Caki2 (cell line): ENCODE measurements at regions not wholly inside any gene's neighbourhood (a gene's known extent, or its start where the extent isn't known, plus 50 kb on each side); places are given as distances from the start of the nearest gene placed in this dataset.

ENCODE experiments used
- DNase-seq: peaks from one replicate; pipeline ENCODE4 v3.0.0-alpha.2; 2015; ENCODE audit warnings: low read depth
- in situ Hi-C: cut with HindIII; loops from 2 replicates; pipeline ENCODE4 v1.10.0; 2016; ENCODE audit warnings: low sequenced_read_pairs, low pct_unique_long_range_greater_than_20kb, mixed read lengths

- no peak for DNase-seq
- in situ Hi-C loops: no loop called here
These were observed 160.3 kb downstream of the MN1 start for GRCh38 chr22:27641049-27641795.

- no peak for DNase-seq
- in situ Hi-C loops: no loop called here
These were observed 159.3 kb downstream of the MN1 start for GRCh38 chr22:27642104-27642800.

GRCh38 chr22:27643907-27644306 is 157.6 kb downstream of the MN1 start:
- in situ Hi-C loops: no loop called here
- DNase-seq: no peak

GRCh38 chr22:27644566-27644965 is 157.0 kb downstream of the MN1 start:
- in situ Hi-C loops: no loop called here
- no peak for DNase-seq

- in situ Hi-C loops: no loop called here
- DNase-seq: no peak
These were observed 154.0 kb downstream of the MN1 start for GRCh38 chr22:27647540-27647939.

GRCh38 chr22:27648074-27648473 is 153.5 kb downstream of the MN1 start:
- no peak for DNase-seq
- in situ Hi-C loops: no loop called here

GRCh38 chr22:27648853-27649252 is 152.7 kb downstream of the MN1 start:
- in situ Hi-C loops: no loop called here
- no peak for DNase-seq

GRCh38 chr22:27650572-27650971 is 151.0 kb downstream of the MN1 start:
- in situ Hi-C loops: no loop called here
- DNase-seq: no peak

- DNase-seq: no peak
- in situ Hi-C loops: no loop called here
These were observed 150.6 kb downstream of the MN1 start for GRCh38 chr22:27650985-27651384.

GRCh38 chr22:27651486-27651885 is 150.1 kb downstream of the MN1 start:
- no peak for DNase-seq
- in situ Hi-C loops: no loop called here

GRCh38 chr22:27654546-27655445 is 146.8 kb downstream of the MN1 start:
- in situ Hi-C loops: no loop called here

GRCh38 chr22:27655582-27656185 is 145.9 kb downstream of the MN1 start:
- no peak for DNase-seq
- in situ Hi-C loops: no loop called here

More at GRCh38 chr22:27654546-27655445, 146.8 kb downstream of the MN1 start:
- no peak for DNase-seq

- in situ Hi-C loops: no loop called here
- DNase-seq: no peak
These were observed 144.6 kb downstream of the MN1 start for GRCh38 chr22:27656970-27657369.

- in situ Hi-C loops: no loop called here
- DNase-seq: no peak
These were observed 141.2 kb downstream of the MN1 start for GRCh38 chr22:27660306-27660705.

- peak; percentile 68 for DNase-seq
- in situ Hi-C loops: no loop called here
These were observed 138.9 kb downstream of the MN1 start for GRCh38 chr22:27662359-27663301.

- DNase-seq: peak; percentile 65
- in situ Hi-C loops: no loop called here
These were observed 137.7 kb downstream of the MN1 start for GRCh38 chr22:27663812-27664211.

- DNase-seq: peak; percentile 26
- in situ Hi-C loops: no loop called here
These were observed 135.1 kb downstream of the MN1 start for GRCh38 chr22:27666272-27666997.
